Suprapubic skin (tissue), 4 donors: ENCODE measurements at regions not wholly inside any gene's neighbourhood (a gene's known extent, or its start where the extent isn't known, plus 50 kb on each side); places are given as distances from the start of the nearest gene placed in this dataset.

Experiments used
- DNase-seq, 2 donors: peaks; one replicate each; pipeline ENCODE4 v3.0.0-alpha.2; 2019; ENCODE audit warnings: low spot score in 2 of 2
- H3K27ac ChIP-seq: fragments of 200-600 bp; sonication (generic); one replicate; pipeline ENCODE4 v1.5.1; 2019
- H3K27me3 ChIP-seq: fragments of 200-600 bp; sonication (generic); one replicate; pipeline ENCODE4 v1.5.1; 2019
- H3K36me3 ChIP-seq: fragments of 200-600 bp; sonication (generic); one replicate; pipeline ENCODE4 v1.5.1; 2019
- H3K4me1 ChIP-seq: fragments of 200-600 bp; sonication (generic); one replicate; pipeline ENCODE4 v1.5.1; 2019
- H3K4me3 ChIP-seq: fragments of 200-600 bp; sonication (generic); one replicate; pipeline ENCODE4 v1.5.1; 2019; ENCODE audit warnings: mild to moderate bottlenecking
- H3K9me3 ChIP-seq: fragments of 200-600 bp; sonication (generic); one replicate; pipeline ENCODE4 v1.5.1; 2019
- EP300 ChIP-seq: sonication (generic); formaldehyde crosslinking; IDR thresholded peaks from one replicate; pipeline ENCODE4 v1.6.1; 2017; ENCODE audit warnings: antibody characterized with exemption
- POLR2A ChIP-seq, 2 donors: fragments of 450-650 bp; IDR thresholded peaks; one replicate each; pipeline ENCODE4 v1.6.1; 2017; ENCODE audit warnings: antibody characterized with exemption in 2 of 2, mild to moderate bottlenecking in 2 of 2, moderate library complexity in 2 of 2
- POLR2AphosphoS5 ChIP-seq, 3 donors: sonication (generic); formaldehyde crosslinking; IDR thresholded peaks; one replicate each; pipeline ENCODE4 v1.6.1; 2017; ENCODE audit warnings: antibody characterized with exemption in 3 of 3
- WGBS: methylation state at CpG from one replicate; pipeline ENCODE4 v1.1.5; 2018; 5-methylcytosine and 5-hydroxymethylcytosine counted together
- TF ChIP-seq, protein P1 (sequence below), 2 donors: fragments of 200-600 bp in 1 of 2; fragments of 450-650 bp in 1 of 2; sonication (generic) in 1 of 2; IDR thresholded peaks; one replicate each; pipeline ENCODE4 v1.5.1; 2016 to 2019; ENCODE audit warnings: antibody characterized with exemption in 2 of 2, mild to moderate bottlenecking in 1 of 2, moderate library complexity in 1 of 2

DNA sequence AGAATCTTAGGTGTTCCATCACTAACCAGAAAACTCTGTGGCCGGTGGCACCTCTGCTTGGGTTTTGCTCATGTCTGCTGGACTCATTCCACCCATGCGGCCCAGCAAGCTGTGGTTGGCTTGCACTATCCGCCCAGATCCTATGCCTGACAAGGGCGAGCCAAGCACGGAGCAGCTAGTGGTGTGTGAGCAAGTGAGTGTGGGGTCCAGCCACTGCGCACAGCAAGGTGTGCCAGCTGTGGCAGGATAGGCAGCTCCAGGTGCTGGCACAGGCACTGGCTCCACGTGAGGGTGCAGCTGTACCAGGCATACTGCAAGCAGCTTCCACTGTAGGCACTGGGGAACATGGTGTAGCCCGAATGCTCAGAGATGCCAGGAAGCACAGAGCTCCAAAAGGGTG lies 813.7 kb upstream of the CNTN5 start:
- 96% methylated on average over 5 of the region's 8 CpGs for WGBS
- TF ChIP-seq EP300 (no peak), POLR2AphosphoS5 (IDR thresholded peaks at IDR 0.05) (no peak), POLR2A (IDR thresholded peaks at IDR 0.05) (no peak)
- TF ChIP-seq, protein P1, sequence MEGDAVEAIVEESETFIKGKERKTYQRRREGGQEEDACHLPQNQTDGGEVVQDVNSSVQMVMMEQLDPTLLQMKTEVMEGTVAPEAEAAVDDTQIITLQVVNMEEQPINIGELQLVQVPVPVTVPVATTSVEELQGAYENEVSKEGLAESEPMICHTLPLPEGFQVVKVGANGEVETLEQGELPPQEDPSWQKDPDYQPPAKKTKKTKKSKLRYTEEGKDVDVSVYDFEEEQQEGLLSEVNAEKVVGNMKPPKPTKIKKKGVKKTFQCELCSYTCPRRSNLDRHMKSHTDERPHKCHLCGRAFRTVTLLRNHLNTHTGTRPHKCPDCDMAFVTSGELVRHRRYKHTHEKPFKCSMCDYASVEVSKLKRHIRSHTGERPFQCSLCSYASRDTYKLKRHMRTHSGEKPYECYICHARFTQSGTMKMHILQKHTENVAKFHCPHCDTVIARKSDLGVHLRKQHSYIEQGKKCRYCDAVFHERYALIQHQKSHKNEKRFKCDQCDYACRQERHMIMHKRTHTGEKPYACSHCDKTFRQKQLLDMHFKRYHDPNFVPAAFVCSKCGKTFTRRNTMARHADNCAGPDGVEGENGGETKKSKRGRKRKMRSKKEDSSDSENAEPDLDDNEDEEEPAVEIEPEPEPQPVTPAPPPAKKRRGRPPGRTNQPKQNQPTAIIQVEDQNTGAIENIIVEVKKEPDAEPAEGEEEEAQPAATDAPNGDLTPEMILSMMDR (IDR thresholded peaks at IDR 0.05), result no peak

DNA sequence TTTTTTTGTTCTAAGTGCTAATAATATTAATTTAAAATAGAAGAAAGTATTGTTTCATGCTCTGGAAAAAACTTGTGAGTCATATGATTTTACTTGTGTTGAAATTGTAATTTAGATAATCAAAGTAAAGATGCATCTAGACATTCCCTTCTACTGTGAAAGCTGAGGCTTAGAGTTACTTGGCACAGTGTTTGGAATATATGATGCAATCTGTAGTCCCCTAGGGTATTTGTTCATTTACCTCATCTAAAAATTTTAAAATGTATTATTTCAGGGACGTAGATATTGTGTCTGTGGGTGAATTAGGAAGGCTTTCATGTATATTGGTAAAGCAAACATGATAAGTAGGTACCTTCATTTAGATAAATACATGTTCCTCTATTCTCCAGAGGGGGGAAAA lies 793.5 kb upstream of the CNTN5 start:
- no peaks in the 10 kb centered on the region for H3K4me1 ChIP-seq
- no peak for TF ChIP-seq EP300
- TF ChIP-seq, protein P1 (IDR thresholded peaks at IDR 0.05), result no peak
- TF ChIP-seq POLR2AphosphoS5 (IDR thresholded peaks at IDR 0.05), result no peak
- no peak for TF ChIP-seq POLR2A (IDR thresholded peaks at IDR 0.05)
- no peaks in the 10 kb centered on the region for H3K27me3 ChIP-seq
- H3K27ac ChIP-seq, result no peak overlapping the region
- 16% methylated on average over 1 of the region's 1 CpG for WGBS
- H3K36me3 ChIP-seq, result no peaks in the 10 kb centered on the region
- no peak for DNase-seq
- H3K4me3 ChIP-seq, result no peak overlapping the region
- no peaks in the 10 kb centered on the region for H3K9me3 ChIP-seq

More for the DNA sequence above, 813.7 kb upstream of the CNTN5 start:
- H3K27ac ChIP-seq, result no peak overlapping the region
- H3K27me3 ChIP-seq, result no peaks in the 10 kb centered on the region
- no peaks in the 10 kb centered on the region for H3K4me1 ChIP-seq
- no peak for DNase-seq
- no peaks in the 10 kb centered on the region for H3K36me3 ChIP-seq
- H3K4me3 ChIP-seq, result no peak overlapping the region
- peaks cover 5% of the 10 kb centered on the region for H3K9me3 ChIP-seq

- H3K4me3 ChIP-seq, result no peak overlapping the region
- H3K27ac ChIP-seq, result no peak overlapping the region
- no peaks in the 10 kb centered on the region for H3K36me3 ChIP-seq
- 84% methylated on average over 3 of the region's 3 CpGs for WGBS
- TF ChIP-seq EP300, result no peak
- TF ChIP-seq, protein P1 (IDR thresholded peaks at IDR 0.05), result no peak
- no peak for TF ChIP-seq POLR2AphosphoS5 (IDR thresholded peaks at IDR 0.05)
- no peak for TF ChIP-seq POLR2A (IDR thresholded peaks at IDR 0.05)
- H3K4me1 ChIP-seq, result no peaks in the 10 kb centered on the region
- H3K27me3 ChIP-seq, result no peaks in the 10 kb centered on the region
- no peak for DNase-seq
- no peaks in the 10 kb centered on the region for H3K9me3 ChIP-seq
Observed at GRCh38 chr11:98230678-98231077, 790.1 kb upstream of the CNTN5 start.

GRCh38 chr11:98234698-98235097 lies 786.1 kb upstream of the CNTN5 start:
- Histone ChIP-seq H3K36me3 (no peaks in the 10 kb centered on the region), H3K4me3 (no peak overlapping the region), H3K27me3 (no peaks in the 10 kb centered on the region), H3K9me3 (no peaks in the 10 kb centered on the region), H3K27ac (no peak overlapping the region), H3K4me1 (no peaks in the 10 kb centered on the region)
- WGBS, result 76% methylated on average over 2 of the region's 2 CpGs
- no peak for DNase-seq
- TF ChIP-seq, protein P1 (IDR thresholded peaks at IDR 0.05), result no peak
- TF ChIP-seq POLR2A (IDR thresholded peaks at IDR 0.05) (no peak), POLR2AphosphoS5 (IDR thresholded peaks at IDR 0.05) (no peak), EP300 (no peak)

GRCh38 chr11:98243897-98244296 lies 776.9 kb upstream of the CNTN5 start:
- H3K9me3 ChIP-seq, result peaks cover 2% of the 10 kb centered on the region
- H3K36me3 ChIP-seq, result no peaks in the 10 kb centered on the region
- no peaks in the 10 kb centered on the region for H3K27me3 ChIP-seq
- H3K4me3 ChIP-seq, result no peak overlapping the region
- H3K4me1 ChIP-seq, result no peaks in the 10 kb centered on the region
- no peak overlapping the region for H3K27ac ChIP-seq
- TF ChIP-seq, protein P1 (IDR thresholded peaks at IDR 0.05), result no peak
- no peak for TF ChIP-seq POLR2AphosphoS5 (IDR thresholded peaks at IDR 0.05)
- no peak for TF ChIP-seq POLR2A (IDR thresholded peaks at IDR 0.05)
- no peak for TF ChIP-seq EP300
- DNase-seq, result no peak
- 88% methylated on average over 6 of the region's 6 CpGs for WGBS
